Fibroblast of villous mesenchyme (primary cell): ENCODE measurements at regions not wholly inside any gene's neighbourhood (a gene's known extent, or its start where the extent isn't known, plus 50 kb on each side); places are given as distances from the start of the nearest gene placed in this dataset.
"Not testable (repeated sequence)": the region's sequence is repeated elsewhere in the genome, so short reads cannot be mapped to it uniquely, and the experiment has no call there.

Source experiments
- DNase-seq: peaks from one replicate; pipeline ENCODE4 v3.0.0-alpha.2; 2010; ENCODE audit warnings: low read depth
- H3K4me3 ChIP-seq: 2 replicates; pipeline ENCODE4 v1.5.1; 2011; ENCODE audit warnings: low read depth, mild to moderate bottlenecking, low read length
- CTCF ChIP-seq: IDR thresholded peaks from 2 replicates; pipeline ENCODE4 v1.5.1; 2012; ENCODE audit warnings: low read depth, mild to moderate bottlenecking, low read length; ENCODE audit not compliant: insufficient read depth

- no peak overlapping the region for H3K4me3 ChIP-seq
- no peak for TF ChIP-seq CTCF
- no peak for DNase-seq
Observed at GRCh38 chr15:35246451-35246850, 161.4 kb upstream of the NANOGP8 start.

GRCh38 chr15:35245681-35246080 lies 160.6 kb upstream of the NANOGP8 start:
- not testable (repeated sequence) for H3K4me3 ChIP-seq, DNase-seq

GRCh38 chr15:35244227-35244626 lies 159.1 kb upstream of the NANOGP8 start:
- no peak overlapping the region for H3K4me3 ChIP-seq
- no peak for DNase-seq
- TF ChIP-seq CTCF = no peak

- TF ChIP-seq CTCF = no peak
- H3K4me3 ChIP-seq = no peak overlapping the region
- no peak for DNase-seq
Observed at GRCh38 chr15:35243758-35244157, 158.7 kb upstream of the NANOGP8 start.

GRCh38 chr15:35239693-35240092 lies 154.6 kb upstream of the NANOGP8 start:
- not testable (repeated sequence) for H3K4me3 ChIP-seq, DNase-seq

GRCh38 chr15:35238448-35238847 lies 153.4 kb upstream of the NANOGP8 start:
- not testable (repeated sequence) for H3K4me3 ChIP-seq, DNase-seq

GRCh38 chr15:35229085-35229484 lies 144.0 kb upstream of the NANOGP8 start:
- no peak for DNase-seq
- no peak overlapping the region for H3K4me3 ChIP-seq
- no peak for TF ChIP-seq CTCF

GRCh38 chr15:35218215-35218614 lies 133.1 kb upstream of the NANOGP8 start:
- no peak for DNase-seq
- H3K4me3 ChIP-seq = no peak overlapping the region
- no peak for TF ChIP-seq CTCF

GRCh38 chr15:35215093-35215492 lies 130.0 kb upstream of the NANOGP8 start:
- H3K4me3 ChIP-seq = no peak overlapping the region
- TF ChIP-seq CTCF = no peak
- no peak for DNase-seq
